ENCODE measurements at regions not wholly inside any gene's neighbourhood (a gene's known extent, or its start where the extent isn't known, plus 50 kb on each side); places are given as distances from the start of the nearest gene placed in this dataset.

GRCh38 chr20:4509825-4510522 is 176.3 kb upstream of the PRNP start:
- TF ChIP-seq EZH2 (IDR thresholded peaks at IDR 0.05) (no peak), POLR2AphosphoS5 (IDR thresholded peaks at IDR 0.05; ENCODE audit: borderline replicate concordance, low read depth, low read length) (no peak), FOXP2 (optimal IDR thresholded peaks at IDR 0.05; ENCODE audit: control extremely low read depth, extremely low read length, insufficient read depth) (no peak)
